Ovary (tissue), 3 donors: ENCODE measurements at regions not wholly inside any gene's neighbourhood (a gene's known extent, or its start where the extent isn't known, plus 50 kb on each side); places are given as distances from the start of the nearest gene placed in this dataset.

ENCODE experiments used
- POLR2A ChIP-seq: fragments of 450-650 bp; IDR thresholded peaks from one replicate; pipeline ENCODE4 v1.6.1; 2017; ENCODE audit warnings: antibody characterized with exemption, mild to moderate bottlenecking, moderate library complexity
- TF ChIP-seq, protein P1 (sequence below), 3 donors: fragments of 450-650 bp in 2 of 3; fragments of 200-600 bp in 1 of 3; IDR thresholded peaks; one replicate each; pipeline versions ENCODE4 v1.5.1 to v1.8.0; 2016 to 2022; ENCODE audit warnings: antibody characterized with exemption in 3 of 3, mild to moderate bottlenecking in 1 of 3
- donor health status: DM: no; HTN: no; CAD: no.

DNA sequence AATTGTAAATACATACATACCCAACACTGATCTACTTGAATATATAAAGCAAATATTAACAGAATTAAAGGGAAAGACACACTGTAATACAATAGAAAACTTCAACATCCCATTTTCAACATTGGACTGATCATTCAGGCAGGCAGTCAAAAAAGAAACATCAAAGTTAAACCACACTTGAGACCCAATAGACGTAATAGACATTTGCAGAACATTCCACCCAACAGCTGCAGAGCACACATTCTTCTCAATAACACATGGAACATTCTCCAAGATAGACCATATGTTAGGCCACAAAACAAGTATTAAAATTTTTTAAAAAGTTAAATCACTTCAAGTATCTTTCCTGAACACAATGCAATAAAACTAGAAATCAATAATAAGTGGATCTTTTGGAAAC is 698.2 kb downstream of the COL12A1 start:
- TF ChIP-seq, protein P1, sequence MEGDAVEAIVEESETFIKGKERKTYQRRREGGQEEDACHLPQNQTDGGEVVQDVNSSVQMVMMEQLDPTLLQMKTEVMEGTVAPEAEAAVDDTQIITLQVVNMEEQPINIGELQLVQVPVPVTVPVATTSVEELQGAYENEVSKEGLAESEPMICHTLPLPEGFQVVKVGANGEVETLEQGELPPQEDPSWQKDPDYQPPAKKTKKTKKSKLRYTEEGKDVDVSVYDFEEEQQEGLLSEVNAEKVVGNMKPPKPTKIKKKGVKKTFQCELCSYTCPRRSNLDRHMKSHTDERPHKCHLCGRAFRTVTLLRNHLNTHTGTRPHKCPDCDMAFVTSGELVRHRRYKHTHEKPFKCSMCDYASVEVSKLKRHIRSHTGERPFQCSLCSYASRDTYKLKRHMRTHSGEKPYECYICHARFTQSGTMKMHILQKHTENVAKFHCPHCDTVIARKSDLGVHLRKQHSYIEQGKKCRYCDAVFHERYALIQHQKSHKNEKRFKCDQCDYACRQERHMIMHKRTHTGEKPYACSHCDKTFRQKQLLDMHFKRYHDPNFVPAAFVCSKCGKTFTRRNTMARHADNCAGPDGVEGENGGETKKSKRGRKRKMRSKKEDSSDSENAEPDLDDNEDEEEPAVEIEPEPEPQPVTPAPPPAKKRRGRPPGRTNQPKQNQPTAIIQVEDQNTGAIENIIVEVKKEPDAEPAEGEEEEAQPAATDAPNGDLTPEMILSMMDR (IDR thresholded peaks at IDR 0.05): no peak
- no peak for TF ChIP-seq POLR2A
